Activated T-cell treated with anti-CD3 and anti-CD28 coated beads, Interleukin-2, amount 50 U/mL, for 72 hours (primary cell): ENCODE measurements at regions not wholly inside any gene's neighbourhood (a gene's known extent, or its start where the extent isn't known, plus 50 kb on each side); places are given as distances from the start of the nearest gene placed in this dataset.

Source experiments
- ATAC-seq, 2 donors: fragments of 150-1000 bp; cut with Tn5 transposase; replicated peaks in 1 of 2; 2 replicates each; pipeline ENCODE4 v1.10.0; 2021; ENCODE audit warnings: moderate library complexity in 2 of 2, mild to moderate bottlenecking in 1 of 2
- DNase-seq, 2 donors: peaks; one replicate each; pipeline ENCODE4 v3.0.0; 2021 to 2022; ENCODE audit warnings: mixed read lengths in 1 of 2
- H3K27ac Mint-ChIP-seq: one replicate; pipeline ENCODE4 v1.8.0; 2022; ENCODE audit warnings: mild to moderate bottlenecking, moderate library complexity, mixed read lengths
- H3K27me3 Mint-ChIP-seq: one replicate; pipeline ENCODE4 v1.8.0; 2022; ENCODE audit warnings: low read depth, mixed read lengths
- H3K36me3 Mint-ChIP-seq, 2 donors: one replicate each; pipeline ENCODE4 v1.8.0; 2022; ENCODE audit warnings: mixed read lengths in 2 of 2, mild to moderate bottlenecking in 1 of 2; ENCODE audit not compliant: insufficient read depth in 2 of 2
- H3K4me1 Mint-ChIP-seq: one replicate; pipeline ENCODE4 v1.8.0; 2022; ENCODE audit warnings: low read depth, mixed read lengths
- H3K4me3 Mint-ChIP-seq, 2 donors: one replicate each; pipeline ENCODE4 v1.8.0; 2022; ENCODE audit warnings: mild to moderate bottlenecking in 2 of 2, mixed read lengths in 2 of 2, moderate library complexity in 2 of 2
- H3K9me3 Mint-ChIP-seq, 2 donors: one replicate each; pipeline ENCODE4 v1.8.0; 2022; ENCODE audit warnings: mixed read lengths in 2 of 2

DNA sequence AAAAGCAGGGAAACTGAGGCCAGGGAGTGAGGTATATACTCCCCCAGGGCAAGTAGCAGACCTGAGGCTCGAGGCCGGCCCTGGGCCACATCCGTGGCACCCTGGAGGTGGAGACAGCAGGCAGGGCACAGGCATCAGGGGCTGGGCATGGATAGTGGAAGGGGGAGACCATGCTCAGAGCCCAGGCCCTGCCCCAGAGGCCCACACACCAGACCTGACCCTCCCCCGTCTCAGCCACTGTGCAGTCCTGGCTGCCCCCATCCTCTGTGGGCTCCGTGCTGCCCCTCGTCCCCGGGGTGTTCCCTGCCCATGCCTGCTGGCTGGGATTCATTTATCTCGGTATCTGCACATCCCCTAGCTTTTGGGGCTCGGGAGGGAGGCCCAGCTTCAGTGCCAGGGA, 103.1 kb upstream of the NKX1-1 start:
- H3K27me3 Mint-ChIP-seq = no peaks in the 10 kb centered on the region
- H3K9me3 Mint-ChIP-seq = no peaks in the 10 kb centered on the region
- ATAC-seq (no peak), DNase-seq (no peak)
- H3K4me3 Mint-ChIP-seq = no peak overlapping the region
- H3K27ac Mint-ChIP-seq = no peak overlapping the region
- no peaks in the 10 kb centered on the region for H3K36me3 Mint-ChIP-seq
- no peaks in the 10 kb centered on the region for H3K4me1 Mint-ChIP-seq

DNA sequence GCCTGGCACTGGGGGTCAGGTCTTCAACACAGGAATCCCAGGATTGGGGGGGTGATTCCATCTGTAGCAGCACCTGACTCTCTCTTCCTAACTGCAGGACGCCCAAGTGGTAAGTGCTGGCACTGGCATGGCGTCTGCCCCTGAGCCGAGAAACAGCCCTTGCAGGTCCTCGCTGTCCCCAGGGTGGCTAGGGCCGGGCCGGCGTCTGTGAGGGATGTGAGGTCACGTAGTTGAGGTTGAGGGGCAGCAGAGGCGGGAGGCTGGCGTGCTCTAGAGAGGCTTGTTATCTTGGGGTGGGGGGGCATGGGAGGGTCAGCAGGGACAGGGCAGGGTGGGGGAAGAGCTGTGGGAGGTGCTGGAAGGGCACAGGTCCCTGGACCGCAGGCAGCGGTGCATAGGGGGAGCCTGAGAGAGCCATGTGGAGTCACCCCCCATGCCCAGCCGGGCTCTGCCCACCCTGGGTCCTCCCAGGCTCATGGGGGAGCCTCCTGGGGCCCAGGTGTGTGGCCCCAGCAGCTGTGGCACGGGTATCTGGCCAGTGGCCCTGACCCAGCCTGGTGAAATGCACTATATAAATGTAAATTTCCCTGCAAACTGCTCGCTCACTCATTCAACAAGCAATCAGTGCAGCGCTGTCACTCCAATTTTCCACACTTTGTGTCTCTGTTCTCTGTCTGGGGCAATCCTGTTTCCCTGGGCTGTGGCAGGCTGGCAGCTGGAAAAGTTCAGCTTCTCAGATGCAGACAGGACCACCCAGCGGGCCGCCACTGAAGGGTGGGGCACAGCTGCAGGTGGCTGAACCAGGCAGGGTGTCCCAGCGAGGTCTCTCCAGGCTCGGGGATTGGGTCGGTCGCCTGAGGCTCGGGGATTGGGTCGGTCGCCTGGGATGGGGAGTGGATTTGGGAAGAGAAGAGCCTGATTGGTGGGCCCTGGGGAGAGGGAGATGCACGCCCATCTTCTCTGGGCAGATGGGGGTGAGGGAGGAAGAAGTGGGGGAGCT, 102.2 kb upstream of the NKX1-1 start:
- DNase-seq = no peak

DNA sequence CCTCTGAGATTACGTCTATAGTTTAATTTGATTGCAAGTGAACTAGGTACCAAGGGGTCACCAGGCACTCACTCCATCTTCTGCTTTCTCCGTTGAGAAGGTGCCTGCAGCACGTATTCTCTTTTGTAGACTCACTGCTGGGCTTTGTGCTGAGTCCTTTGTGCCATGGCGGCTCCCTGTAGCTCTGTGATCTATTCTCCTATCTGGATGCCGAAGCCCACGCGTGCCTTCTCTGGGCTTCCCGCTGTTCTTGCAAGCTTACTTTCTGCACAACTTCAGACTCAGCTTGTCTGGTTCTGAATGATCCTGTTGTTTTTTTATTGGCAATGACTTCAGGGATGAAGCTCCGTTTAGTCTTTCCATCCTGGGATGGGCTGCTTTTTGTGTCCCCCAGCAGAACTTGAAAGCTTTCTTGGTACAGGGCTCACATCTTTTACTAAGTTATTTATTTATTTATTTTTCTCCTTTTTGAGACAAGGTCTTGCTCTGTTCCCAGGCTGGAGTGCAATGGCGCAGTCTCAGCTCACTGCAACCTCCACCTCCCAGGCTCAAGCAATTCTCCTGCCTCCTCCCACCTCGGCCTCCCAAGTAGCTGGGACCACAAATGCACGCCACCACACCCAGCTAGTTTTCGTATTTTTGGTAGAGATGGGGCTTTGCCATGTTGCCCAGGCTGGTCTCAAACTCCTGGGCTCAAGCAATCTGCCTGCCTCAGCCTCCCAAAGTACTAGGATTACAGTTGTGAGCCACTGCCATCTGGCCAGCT, 100.9 kb upstream of the NKX1-1 start:
- Mint-ChIP-seq H3K27ac (no peak overlapping the region), H3K27me3 (no peaks in the 10 kb centered on the region), H3K4me1 (no peaks in the 10 kb centered on the region), H3K4me3 (no peak overlapping the region), H3K36me3 (no peaks in the 10 kb centered on the region), H3K9me3 (no peaks in the 10 kb centered on the region)
- ATAC-seq (no peak), DNase-seq (no peak)

More for the DNA sequence above, 102.2 kb upstream of the NKX1-1 start:
- Mint-ChIP-seq H3K4me3 (no peak overlapping the region), H3K4me1 (no peaks in the 10 kb centered on the region), H3K9me3 (no peaks in the 10 kb centered on the region), H3K27me3 (no peaks in the 10 kb centered on the region), H3K36me3 (no peaks in the 10 kb centered on the region), H3K27ac (no peak overlapping the region)
- ATAC-seq = no peak

DNA sequence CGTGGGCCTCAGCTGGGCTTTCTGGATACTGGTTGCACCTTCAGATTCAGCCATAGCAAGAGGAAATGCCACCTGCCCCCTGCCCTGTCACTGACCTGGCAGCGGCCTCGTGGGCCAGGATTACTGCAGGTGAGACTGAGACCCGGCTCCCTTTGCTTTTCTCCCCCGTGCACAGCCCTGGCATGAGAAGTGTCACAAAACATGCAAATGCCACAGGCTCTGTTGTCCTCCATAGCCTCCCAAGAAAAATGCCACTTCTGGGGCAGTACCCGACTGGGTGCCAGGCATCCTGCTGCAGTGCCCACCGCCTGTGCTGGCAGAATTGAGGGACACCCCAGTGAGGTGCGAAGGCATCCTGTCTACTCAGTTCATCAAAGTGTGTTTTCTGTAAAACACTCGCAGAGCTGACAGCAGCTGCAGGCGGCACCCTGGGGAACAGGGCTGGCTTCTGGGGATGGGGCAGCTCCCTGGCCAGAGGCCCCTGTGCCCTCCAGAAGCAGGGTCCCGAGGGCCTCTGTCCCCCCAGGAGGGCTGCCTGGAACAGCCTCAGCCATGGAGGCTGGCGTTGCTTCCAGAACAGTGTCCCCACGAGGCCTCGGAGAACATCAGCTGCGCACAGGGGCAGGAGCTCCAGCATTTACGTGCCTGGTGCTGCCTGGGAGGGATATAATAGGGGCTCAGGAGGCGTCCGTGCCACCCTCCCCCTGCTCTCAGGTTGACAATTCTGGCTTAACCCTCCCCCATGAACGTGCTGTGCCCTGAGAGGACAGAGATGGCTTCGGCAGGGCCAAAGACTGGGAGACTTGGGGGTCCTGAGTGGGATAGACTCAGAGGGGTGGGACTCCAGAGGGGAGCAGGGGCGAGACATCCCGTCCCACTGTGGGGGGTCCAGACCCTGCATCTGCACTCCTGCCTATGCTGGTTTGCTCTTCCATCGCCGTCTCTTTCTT, 99.5 kb upstream of the NKX1-1 start:
- Mint-ChIP-seq H3K27ac (no peak overlapping the region), H3K4me3 (no peak overlapping the region), H3K36me3 (no peaks in the 10 kb centered on the region), H3K9me3 (no peaks in the 10 kb centered on the region), H3K27me3 (no peaks in the 10 kb centered on the region), H3K4me1 (no peaks in the 10 kb centered on the region)
- ATAC-seq (no peak), DNase-seq (no peak)

DNA sequence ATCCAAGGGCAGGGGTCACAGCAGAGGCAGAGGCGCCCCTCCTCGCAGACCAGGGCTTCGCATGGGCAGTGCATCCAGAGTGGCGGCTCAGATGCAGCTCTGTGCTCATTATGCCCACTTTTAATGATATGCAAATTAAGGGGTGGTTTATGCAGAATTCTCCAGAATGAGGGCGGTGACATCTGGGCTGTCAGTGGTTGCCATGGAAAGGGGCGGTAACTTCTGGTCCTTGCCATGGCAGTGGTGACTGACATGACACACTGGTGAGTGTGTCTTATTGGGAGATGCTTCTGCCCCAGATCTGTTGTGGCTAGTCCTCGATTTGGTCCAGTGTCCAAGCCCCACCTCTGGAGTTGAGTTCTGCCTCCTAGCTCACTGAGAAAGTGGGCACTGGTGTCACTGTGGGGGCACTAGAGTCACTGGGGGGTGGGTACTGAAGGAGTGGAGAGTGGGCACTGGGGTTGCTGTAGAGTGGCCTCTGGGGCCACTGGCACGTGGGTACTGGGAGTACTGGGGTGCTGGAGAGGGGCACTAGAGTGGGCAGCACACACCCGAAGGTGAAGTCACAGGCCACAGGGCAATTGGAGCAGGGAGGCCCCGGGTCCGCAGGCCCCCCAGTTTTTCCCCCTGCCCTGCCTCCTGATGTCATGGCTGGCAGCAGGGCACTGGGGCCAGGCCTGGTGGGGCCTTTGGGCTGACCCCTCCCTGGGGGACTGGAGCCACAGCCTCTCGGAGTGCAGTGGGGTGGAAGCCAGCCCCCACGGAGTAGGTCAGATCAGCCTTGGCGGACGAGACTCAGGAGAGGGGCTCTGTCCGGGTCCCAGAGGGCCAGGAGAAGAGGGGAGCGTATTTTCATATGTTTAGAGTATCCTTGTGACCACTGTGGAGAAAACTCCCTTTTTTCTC, 98.6 kb upstream of the NKX1-1 start:
- Mint-ChIP-seq H3K9me3 (no peaks in the 10 kb centered on the region), H3K27ac (no peak overlapping the region), H3K4me3 (no peak overlapping the region), H3K4me1 (no peaks in the 10 kb centered on the region), H3K27me3 (no peaks in the 10 kb centered on the region), H3K36me3 (no peaks in the 10 kb centered on the region)
- ATAC-seq (no peak), DNase-seq (no peak)

DNA sequence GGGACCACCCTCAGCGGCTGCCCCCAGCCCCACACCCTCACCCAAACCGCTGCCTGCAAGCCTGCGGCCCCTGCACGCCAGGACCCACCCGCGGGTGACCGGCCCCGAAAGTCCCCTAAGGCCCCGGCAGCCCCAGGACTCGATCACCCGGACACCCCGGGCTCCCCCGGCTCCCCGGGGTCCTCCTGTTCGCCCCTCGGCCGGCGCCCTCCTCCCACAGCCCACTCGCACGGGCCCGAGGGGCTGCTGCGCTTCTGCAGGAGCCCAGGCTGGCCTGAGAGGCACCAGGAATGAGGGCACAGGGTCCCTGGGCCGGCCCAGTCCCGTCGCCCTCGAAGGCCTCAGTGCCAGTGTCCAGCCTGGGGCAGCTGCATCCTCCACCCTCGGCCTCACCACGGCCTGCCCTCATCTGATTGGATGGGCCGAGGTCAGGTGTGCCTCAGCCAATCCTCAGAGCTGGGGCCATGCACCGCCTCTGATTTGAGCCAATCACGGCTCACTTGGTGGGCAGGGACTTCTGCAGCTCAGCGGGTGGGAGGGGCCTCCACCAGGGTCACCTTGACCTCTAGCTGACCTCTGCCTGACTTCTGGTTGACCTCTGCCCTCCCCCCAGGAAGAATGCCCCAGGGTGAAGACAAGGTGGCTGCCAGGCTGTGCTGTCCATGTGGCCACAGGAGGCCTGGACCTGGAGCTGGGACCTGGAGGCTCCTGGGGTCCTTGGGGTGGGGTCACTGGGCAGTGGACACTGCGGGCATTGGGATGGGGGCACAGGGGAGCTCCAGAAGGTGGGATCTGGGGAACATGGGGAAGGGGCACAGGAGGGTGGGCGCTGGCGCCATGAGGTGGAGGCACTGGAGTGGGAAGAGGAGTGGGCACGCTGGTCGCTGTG, 97.6 kb upstream of the NKX1-1 start:
- DNase-seq (no peak), ATAC-seq (no peak)
- Mint-ChIP-seq H3K36me3 (no peaks in the 10 kb centered on the region), H3K27ac (no peak overlapping the region), H3K27me3 (no peaks in the 10 kb centered on the region), H3K4me3 (no peak overlapping the region), H3K4me1 (no peaks in the 10 kb centered on the region), H3K9me3 (no peaks in the 10 kb centered on the region)

DNA sequence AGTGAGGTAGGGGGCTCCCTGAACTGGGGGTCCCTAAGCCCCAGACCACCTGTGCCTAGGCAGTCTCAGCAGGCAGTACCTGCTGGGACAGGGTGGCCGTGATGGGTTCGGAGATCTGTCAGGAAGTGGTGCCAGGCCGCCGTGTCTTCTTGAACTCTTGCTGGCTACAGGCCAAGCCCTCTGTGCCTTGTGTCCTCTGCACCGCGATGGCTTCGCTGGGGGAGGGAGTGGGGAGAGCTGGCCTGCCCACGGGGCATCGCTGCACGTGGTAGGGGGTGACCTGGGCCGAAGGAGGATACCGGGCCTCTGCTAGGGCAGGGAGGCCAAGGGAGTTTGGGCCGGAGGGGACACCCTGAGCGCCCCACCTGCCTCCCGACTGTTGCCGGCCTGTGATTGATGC, 96.7 kb upstream of the NKX1-1 start:
- no peak overlapping the region for H3K27ac Mint-ChIP-seq
- ATAC-seq (no peak), DNase-seq (no peak)
- H3K9me3 Mint-ChIP-seq = no peaks in the 10 kb centered on the region
- no peak overlapping the region for H3K4me3 Mint-ChIP-seq
- no peaks in the 10 kb centered on the region for H3K4me1 Mint-ChIP-seq
- H3K27me3 Mint-ChIP-seq = no peaks in the 10 kb centered on the region
- H3K36me3 Mint-ChIP-seq = no peaks in the 10 kb centered on the region

DNA sequence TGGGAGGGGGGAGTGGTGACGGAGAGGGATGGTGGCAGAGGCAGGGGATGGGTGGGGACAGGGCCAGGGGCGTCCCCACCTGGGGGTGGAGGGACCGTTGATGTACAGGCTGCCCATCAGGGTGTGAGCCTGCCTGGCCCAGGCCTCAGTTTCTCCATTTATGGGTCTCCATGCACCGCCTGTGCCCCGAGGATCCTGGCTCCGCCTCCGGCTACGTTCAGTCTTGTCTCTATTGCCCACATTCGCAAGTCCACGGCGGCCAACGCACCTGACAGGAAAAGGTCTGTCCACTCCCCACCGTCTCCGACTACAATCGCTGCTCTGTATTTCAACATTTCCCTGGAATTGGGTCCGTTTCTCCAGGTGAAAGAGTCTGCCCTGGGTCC, 96.3 kb upstream of the NKX1-1 start:
- H3K9me3 Mint-ChIP-seq = no peaks in the 10 kb centered on the region
- H3K36me3 Mint-ChIP-seq = no peaks in the 10 kb centered on the region
- ATAC-seq = no peak
- no peaks in the 10 kb centered on the region for H3K27me3 Mint-ChIP-seq
- no peak for DNase-seq
- H3K4me3 Mint-ChIP-seq = no peak overlapping the region
- H3K4me1 Mint-ChIP-seq = no peaks in the 10 kb centered on the region
- no peak overlapping the region for H3K27ac Mint-ChIP-seq

DNA sequence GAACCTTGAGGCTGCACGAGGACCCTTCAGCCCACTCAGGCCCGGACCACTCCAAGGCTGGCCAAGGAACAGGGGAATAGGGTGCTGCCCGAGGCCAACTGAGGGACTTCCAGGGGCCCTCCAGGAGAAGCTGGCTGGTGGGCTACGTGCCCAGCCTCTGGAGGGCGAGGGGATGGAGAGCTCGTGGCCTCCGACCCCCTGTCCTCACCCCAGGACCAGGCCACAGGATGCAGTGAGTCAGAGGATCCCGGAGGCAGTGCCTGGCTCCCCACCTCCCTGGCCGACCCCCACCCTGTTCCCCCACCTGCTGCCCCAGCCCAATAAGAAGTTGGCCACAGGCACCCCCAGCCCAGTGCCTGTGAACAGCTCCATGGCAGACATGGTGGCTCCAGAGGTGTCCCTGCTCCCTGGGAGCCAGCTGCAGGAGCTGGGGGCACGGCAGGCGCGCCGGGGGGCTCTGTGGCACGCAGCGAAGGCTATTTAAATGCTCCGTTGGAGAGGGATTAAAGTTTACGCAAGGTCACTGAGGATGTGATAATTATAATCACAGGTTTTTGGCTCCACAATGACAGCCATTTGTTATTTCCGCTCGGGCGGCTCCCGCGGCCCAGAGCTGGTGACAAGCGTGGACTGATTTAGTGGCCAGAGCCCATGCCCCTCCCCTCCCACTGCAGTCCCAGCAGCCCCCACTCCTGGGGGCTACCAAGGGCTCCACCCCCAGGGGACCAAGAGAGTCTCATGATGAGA, 95.7 kb upstream of the NKX1-1 start:
- no peak overlapping the region for H3K4me3 Mint-ChIP-seq
- no peaks in the 10 kb centered on the region for H3K27me3 Mint-ChIP-seq
- no peaks in the 10 kb centered on the region for H3K4me1 Mint-ChIP-seq
- DNase-seq (no peak), ATAC-seq (no peak)
- no peaks in the 10 kb centered on the region for H3K36me3 Mint-ChIP-seq
- H3K27ac Mint-ChIP-seq = no peak overlapping the region
- H3K9me3 Mint-ChIP-seq = no peaks in the 10 kb centered on the region

DNA sequence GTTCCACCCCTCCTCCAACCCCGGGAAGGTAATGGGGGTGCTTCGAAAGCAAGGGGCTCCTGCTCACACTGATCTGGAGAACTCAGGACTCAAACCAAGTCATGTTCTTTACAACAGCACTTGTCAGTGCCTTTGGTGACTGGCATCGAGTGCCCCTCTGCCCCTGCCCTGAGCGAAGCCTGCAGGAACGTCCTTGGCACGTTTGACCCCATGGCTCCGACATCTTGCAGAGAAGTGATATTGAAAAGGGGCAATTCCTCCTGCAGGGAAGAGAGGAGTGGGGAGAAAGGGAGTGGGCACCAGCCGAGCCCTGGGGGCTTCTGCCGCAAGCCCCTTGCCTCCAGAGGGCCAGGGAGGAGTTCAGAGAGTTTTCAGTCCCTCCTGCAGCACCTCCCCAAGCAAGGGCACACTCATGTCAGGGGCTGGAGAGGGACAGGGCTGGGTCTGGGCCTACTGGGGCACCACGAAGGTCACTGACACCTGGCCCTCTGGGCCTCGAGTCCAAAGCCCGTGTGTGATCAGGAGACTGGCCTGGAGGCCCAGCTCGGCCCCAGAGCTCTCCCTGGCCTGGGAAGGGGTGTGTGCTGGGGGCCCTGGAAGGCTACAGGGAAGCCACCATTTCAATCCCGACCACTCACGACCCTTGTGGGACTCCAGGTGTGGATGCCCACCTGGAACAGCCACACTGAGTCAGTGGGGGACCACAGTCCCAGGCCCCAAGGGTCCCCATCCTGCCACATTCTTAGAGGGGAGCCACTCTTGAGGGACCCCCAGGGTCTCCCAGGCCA, 94.9 kb upstream of the NKX1-1 start:
- no peaks in the 10 kb centered on the region for H3K4me1 Mint-ChIP-seq
- no peak overlapping the region for H3K4me3 Mint-ChIP-seq
- no peak for DNase-seq
- no peak for ATAC-seq
- no peaks in the 10 kb centered on the region for H3K27me3 Mint-ChIP-seq
- H3K36me3 Mint-ChIP-seq = no peaks in the 10 kb centered on the region
- H3K27ac Mint-ChIP-seq = no peak overlapping the region
- H3K9me3 Mint-ChIP-seq = no peaks in the 10 kb centered on the region
